ENCODE measurements at regions not wholly inside any gene's neighbourhood (a gene's known extent, or its start where the extent isn't known, plus 50 kb on each side); places are given as distances from the start of the nearest gene placed in this dataset.

DNA sequence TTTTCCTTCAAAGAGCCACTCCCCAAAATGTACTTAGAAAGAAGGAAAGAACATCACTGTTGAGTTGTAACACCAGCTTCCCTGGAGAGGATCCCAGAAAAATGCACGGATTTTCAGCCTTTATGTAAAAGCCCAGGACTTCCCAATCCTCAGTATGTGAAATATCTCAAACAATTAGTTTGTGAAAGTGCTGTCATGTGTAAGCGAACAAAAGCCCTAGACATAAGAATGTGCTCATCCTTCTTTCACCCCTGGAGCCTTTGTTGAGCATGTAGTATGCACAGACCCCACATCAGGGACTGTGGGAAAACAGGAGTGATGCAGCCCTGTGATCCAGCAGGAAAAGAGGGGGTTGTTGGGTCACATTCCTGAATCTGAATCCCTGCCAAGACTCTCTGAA lies 441.4 kb upstream of the ZNF507 start:
- TF ChIP-seq, protein P1, sequence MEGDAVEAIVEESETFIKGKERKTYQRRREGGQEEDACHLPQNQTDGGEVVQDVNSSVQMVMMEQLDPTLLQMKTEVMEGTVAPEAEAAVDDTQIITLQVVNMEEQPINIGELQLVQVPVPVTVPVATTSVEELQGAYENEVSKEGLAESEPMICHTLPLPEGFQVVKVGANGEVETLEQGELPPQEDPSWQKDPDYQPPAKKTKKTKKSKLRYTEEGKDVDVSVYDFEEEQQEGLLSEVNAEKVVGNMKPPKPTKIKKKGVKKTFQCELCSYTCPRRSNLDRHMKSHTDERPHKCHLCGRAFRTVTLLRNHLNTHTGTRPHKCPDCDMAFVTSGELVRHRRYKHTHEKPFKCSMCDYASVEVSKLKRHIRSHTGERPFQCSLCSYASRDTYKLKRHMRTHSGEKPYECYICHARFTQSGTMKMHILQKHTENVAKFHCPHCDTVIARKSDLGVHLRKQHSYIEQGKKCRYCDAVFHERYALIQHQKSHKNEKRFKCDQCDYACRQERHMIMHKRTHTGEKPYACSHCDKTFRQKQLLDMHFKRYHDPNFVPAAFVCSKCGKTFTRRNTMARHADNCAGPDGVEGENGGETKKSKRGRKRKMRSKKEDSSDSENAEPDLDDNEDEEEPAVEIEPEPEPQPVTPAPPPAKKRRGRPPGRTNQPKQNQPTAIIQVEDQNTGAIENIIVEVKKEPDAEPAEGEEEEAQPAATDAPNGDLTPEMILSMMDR (IDR thresholded peaks at IDR 0.05): no peak
- no peak for TF ChIP-seq EP300 (IDR thresholded peaks at IDR 0.05; ENCODE audit: low read depth)
- no peak for TF ChIP-seq POLR2A (IDR thresholded peaks at IDR 0.05)
- no peak for TF ChIP-seq POLR2AphosphoS5 (IDR thresholded peaks at IDR 0.05)

Measured in transverse colon (tissue), 4 donors.